ENCODE measurements at regions not wholly inside any gene's neighbourhood (a gene's known extent, or its start where the extent isn't known, plus 50 kb on each side); places are given as distances from the start of the nearest gene placed in this dataset.
"Not testable (repeated sequence)": the region's sequence is repeated elsewhere in the genome, so short reads cannot be mapped to it uniquely, and the experiment has no call there.

DNA sequence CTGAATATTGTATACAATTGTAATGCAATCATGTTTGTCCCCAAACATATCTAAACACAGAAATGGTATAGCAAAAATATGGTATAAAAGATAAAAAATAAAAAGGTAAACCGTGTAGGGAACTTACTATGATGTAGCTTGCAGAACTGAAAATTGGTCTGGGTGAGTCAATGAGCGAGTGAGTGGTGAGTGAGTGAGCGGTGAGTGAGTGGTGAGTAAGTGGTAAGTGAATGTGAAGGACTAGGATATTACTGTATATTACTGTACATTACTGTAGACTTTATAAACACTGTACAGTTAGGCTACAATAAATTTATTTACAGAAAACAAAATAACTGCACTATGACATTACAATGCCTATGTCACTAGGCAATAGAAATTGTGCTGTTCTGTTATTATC, 1163.2 kb upstream of the SORCS1 start:
- no peak overlapping the region for H3K4me3 Mint-ChIP-seq
- H3K27ac Mint-ChIP-seq: no peak overlapping the region
- DNase-seq: no peak
- H3K27me3 Mint-ChIP-seq: no peaks in the 10 kb centered on the region
- H3K4me1 Mint-ChIP-seq (ENCODE audit: low read depth): no peaks in the 10 kb centered on the region
- no peaks in the 10 kb centered on the region for H3K36me3 Mint-ChIP-seq (ENCODE audit: low read depth)
- peaks cover 4% of the 10 kb centered on the region for H3K9me3 Mint-ChIP-seq

DNA sequence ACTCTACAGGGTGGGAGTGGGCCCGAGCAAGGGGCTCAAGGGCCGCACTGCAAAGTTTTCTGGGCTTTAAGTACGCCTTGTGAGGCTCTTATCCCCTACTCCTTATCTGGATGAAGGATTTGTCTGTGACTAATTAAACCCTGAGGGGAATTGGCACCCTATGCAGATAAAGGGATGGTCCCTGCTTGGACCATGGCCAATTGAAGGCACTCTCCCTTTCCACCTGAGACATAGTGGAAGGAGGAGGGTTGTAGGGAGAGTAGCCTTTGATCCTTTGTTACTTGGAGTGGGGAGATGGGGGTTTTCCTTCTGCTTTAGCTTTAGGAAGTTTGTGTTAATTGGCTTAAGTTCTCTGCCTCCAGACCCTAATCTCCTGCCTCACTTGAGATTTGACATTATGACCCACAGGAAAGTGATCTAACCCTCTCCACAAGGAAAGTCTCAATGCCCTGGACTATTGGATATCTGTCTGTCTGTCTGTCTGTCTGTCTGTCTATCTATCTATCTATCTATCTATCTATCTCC, 1158.8 kb upstream of the SORCS1 start:
- no peaks in the 10 kb centered on the region for H3K4me1 Mint-ChIP-seq (ENCODE audit: low read depth)
- H3K27ac Mint-ChIP-seq: no peak overlapping the region
- DNase-seq: no peak
- no peak overlapping the region for H3K4me3 Mint-ChIP-seq
- no peaks in the 10 kb centered on the region for H3K36me3 Mint-ChIP-seq (ENCODE audit: low read depth)
- no peaks in the 10 kb centered on the region for H3K27me3 Mint-ChIP-seq
- peaks cover 14% of the 10 kb centered on the region for H3K9me3 Mint-ChIP-seq

DNA sequence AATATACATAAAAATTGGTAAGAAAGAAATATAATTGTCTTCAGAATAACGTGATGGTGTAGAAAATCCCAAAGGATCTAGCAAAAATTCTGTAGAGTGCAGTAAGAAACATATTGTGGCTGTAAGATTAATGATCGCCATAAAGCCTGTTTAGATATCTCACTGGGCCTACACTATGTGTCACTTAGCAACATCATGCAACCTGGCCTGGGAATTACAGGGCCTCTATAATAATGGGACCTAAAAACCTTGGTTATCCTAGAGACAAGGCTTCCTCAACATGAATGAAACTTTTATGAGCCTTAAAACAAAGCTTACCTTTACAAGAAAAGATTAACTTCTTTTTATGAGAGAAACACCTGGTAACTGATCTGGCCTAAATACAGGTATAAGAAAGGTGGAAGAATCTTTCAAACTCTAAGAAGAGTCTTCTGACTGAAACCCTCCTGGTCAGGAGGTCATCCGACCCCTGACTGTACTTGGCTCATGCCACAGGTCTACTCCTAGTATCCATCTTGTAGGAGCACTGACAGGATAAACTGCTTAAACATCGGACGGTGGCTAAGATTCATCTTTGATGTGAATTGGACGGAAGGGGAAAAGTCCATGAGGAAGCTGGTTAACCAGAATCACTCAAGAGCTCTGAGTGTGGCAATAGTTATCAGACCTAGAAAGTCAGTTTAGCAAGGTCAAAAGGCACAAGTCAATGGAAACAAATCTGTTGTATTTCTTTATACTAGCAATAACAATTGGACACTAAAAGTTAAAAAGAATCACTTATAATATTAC, 1155.1 kb upstream of the SORCS1 start:
- Mint-ChIP-seq H3K4me1 (ENCODE audit: low read depth) (no peaks in the 10 kb centered on the region), H3K9me3 (peaks cover 14% of the 10 kb centered on the region), H3K27me3 (no peaks in the 10 kb centered on the region), H3K36me3 (ENCODE audit: low read depth) (no peaks in the 10 kb centered on the region), H3K27ac (no peak overlapping the region), H3K4me3 (no peak overlapping the region)
- DNase-seq: no peak

DNA sequence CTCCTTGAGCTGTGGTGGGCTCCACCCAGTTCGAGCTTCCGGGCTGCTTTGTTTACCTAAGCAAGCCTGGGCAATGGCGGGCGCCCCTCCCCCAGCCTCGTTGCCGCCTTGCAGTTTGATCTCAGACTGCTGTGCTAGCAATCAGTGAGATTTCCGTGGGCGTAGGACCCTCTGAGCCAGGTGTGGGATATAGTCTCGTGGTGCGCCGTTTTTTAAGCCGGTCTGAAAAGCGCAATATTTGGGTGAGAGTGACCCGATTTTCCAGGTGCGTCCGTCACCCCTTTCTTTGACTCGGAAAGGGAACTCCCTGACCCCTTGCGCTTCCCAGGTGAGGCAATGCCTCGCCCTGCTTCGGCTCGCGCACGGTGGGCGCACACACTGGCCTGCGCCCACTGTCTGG, 1151.1 kb upstream of the SORCS1 start:
- not testable (repeated sequence) for H3K9me3 Mint-ChIP-seq; DNase-seq; H3K4me1 Mint-ChIP-seq (ENCODE audit: low read depth); H3K27me3 Mint-ChIP-seq; H3K36me3 Mint-ChIP-seq (ENCODE audit: low read depth); H3K27ac Mint-ChIP-seq
- peak overlapping the region; percentile 33 for H3K4me3 Mint-ChIP-seq

DNA sequence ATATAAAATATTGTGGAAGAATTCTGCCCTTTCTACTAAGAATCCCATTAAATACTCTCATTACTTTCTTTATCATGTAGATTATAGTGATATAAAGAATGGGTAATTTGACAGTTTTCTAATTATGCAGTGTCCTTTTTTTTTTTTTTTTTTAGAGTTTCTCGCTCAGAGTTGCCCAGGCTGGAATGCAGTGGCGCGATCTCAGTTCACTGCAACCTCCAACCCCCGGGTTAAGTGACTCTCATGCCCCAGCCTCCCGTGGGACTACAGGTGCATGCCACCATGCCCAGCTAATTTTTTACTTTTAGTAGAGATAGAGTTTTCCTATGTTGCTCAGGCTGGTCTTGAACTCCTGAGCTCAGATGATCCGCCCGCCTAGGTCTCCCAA, 1143.4 kb upstream of the SORCS1 start:
- H3K4me1 Mint-ChIP-seq (ENCODE audit: low read depth): no peaks in the 10 kb centered on the region
- H3K27me3 Mint-ChIP-seq: no peaks in the 10 kb centered on the region
- H3K4me3 Mint-ChIP-seq: no peak overlapping the region
- no peak overlapping the region for H3K27ac Mint-ChIP-seq
- no peaks in the 10 kb centered on the region for H3K36me3 Mint-ChIP-seq (ENCODE audit: low read depth)
- peaks cover 7% of the 10 kb centered on the region for H3K9me3 Mint-ChIP-seq
- DNase-seq: no peak

DNA sequence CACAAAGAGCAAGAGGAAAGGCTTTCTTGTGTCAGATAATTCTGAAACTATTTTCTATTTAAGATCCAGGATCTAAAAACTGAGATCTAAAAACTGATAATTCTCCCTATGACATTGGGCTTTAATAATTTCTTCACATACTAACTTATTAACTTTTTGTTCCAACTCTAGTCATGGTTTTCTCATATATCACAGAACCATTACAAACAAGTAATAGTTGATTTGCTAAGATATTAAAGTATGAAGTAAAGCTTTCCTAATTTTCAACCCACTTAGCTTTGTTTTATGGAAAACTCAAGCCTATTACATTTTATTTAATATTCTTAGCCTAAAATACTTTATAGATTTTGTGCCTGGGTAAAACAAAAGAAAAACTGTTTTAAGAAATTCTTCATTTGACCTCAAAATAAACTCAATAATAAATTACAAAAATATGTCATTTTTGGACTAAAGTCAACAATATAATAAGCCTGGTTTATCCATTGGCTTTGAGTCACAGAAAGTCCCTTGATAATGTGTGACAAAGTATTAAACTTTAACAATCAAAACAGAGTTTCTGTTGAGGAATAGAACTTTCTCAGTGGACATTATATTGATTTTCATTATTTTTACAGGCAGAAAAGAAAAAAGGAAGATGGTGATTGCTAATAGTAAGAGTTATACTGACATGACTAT, 1142.9 kb upstream of the SORCS1 start:
- Mint-ChIP-seq H3K4me1 (ENCODE audit: low read depth) (no peaks in the 10 kb centered on the region), H3K4me3 (no peak overlapping the region), H3K27ac (no peak overlapping the region), H3K27me3 (no peaks in the 10 kb centered on the region), H3K9me3 (peaks cover 7% of the 10 kb centered on the region), H3K36me3 (ENCODE audit: low read depth) (no peaks in the 10 kb centered on the region)
- DNase-seq: no peak

DNA sequence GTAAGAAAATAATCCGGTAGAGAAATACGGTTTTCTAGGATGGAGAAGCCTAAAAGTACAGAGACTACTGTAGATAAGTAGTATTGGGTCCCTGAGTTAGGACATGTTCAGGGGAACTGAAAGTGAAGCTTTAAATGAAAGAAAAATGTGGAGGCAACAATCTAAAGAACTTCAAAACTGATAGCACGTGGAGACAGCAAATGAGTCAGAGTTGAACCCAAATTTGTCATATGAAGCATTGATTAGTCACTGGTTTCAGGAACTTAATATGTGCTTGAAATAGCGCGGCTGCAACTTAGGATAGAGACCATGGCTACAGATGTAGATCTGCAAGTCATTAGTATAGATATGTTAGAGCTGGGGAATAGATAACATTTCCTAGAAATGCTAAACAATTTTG, 1138.6 kb upstream of the SORCS1 start:
- Mint-ChIP-seq H3K4me1 (ENCODE audit: low read depth) (no peaks in the 10 kb centered on the region), H3K9me3 (peaks cover 7% of the 10 kb centered on the region), H3K4me3 (no peak overlapping the region), H3K36me3 (ENCODE audit: low read depth) (no peaks in the 10 kb centered on the region), H3K27me3 (no peaks in the 10 kb centered on the region), H3K27ac (no peak overlapping the region)
- no peak for DNase-seq

DNA sequence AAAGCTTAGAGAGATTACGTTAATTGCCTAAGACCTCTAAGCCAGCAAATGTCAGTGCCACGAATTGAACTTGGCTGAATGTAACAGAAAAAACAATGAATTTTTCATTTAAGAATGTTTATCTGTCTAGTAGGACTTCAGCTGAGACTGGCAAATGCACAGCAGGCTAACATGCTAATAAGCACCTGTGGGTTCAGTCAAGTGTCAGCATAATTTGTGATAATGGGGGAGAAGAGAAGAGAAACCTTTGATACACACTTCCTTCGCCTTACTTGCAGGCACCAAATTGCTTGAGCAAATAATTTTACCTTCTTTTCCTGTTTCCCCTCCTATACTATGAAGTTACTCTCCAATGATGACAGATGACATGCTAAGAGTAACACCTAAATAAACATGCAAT, 1136.5 kb upstream of the SORCS1 start:
- Mint-ChIP-seq H3K27me3 (no peaks in the 10 kb centered on the region), H3K36me3 (ENCODE audit: low read depth) (no peaks in the 10 kb centered on the region), H3K4me1 (ENCODE audit: low read depth) (no peaks in the 10 kb centered on the region), H3K4me3 (no peak overlapping the region), H3K9me3 (peaks cover 7% of the 10 kb centered on the region), H3K27ac (no peak overlapping the region)
- no peak for DNase-seq

DNA sequence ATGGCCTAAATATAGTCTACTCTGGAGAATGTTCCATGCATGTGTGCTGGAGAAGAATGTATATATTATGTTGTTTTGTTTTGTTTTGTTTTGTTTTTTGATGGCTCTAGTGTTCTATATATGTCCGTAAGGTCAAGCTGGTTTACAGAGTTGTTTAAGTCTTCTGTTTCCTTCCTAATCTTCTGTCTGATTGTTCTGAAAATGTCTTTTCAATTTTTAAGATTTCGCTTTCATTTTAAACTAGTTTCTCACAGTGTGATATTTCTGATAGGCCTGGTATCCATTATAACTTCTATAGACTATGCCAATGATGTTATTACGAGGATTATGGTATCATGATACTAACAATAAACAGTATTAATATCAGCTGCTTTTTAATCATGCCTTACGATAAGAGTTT, 1126.3 kb upstream of the SORCS1 start:
- Mint-ChIP-seq H3K27ac (no peak overlapping the region), H3K4me3 (no peak overlapping the region), H3K36me3 (ENCODE audit: low read depth) (no peaks in the 10 kb centered on the region), H3K27me3 (no peaks in the 10 kb centered on the region), H3K9me3 (peaks cover 36% of the 10 kb centered on the region), H3K4me1 (ENCODE audit: low read depth) (no peaks in the 10 kb centered on the region)
- DNase-seq: no peak

DNA sequence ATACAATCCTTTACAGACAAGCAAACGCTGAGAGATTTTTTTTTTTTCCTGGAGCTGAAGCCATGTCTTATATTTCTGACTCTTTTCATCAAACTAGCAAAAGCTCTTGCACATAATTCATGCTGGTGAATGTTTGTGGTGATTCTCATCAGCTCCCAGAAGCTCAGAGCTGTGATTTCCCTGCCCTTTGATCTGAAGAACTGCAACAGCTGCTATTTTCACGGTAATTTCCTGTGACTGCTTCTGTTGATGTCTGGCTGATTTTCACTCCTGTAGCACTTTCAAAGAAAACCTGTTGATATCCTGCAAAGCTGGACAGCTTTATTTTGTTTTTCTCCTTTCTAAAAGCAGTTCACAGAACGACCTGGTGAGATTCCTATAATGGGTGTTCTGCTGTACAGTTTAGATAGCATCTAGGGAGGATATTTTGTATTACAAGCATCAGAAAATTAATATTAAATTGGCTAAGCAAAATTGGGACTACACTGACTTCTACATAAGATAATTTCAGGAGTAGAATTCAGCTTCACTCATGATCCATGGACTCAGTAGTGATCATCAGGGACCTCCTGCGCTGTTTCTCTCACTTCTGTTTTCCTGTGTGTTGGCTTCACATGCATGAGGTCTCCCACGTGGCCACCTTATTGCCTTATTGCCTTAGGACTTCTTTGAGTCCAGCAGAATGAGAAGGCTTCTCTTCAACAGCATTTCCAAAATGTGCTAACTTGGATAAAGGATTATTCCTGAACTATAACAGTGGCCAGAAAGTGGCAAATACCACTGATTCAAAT, 1111.6 kb upstream of the SORCS1 start:
- Mint-ChIP-seq H3K36me3 (ENCODE audit: low read depth) (no peaks in the 10 kb centered on the region), H3K27me3 (no peaks in the 10 kb centered on the region), H3K4me1 (ENCODE audit: low read depth) (no peaks in the 10 kb centered on the region), H3K9me3 (peaks cover 21% of the 10 kb centered on the region), H3K27ac (no peak overlapping the region), H3K4me3 (no peak overlapping the region)
- DNase-seq: no peak

DNA sequence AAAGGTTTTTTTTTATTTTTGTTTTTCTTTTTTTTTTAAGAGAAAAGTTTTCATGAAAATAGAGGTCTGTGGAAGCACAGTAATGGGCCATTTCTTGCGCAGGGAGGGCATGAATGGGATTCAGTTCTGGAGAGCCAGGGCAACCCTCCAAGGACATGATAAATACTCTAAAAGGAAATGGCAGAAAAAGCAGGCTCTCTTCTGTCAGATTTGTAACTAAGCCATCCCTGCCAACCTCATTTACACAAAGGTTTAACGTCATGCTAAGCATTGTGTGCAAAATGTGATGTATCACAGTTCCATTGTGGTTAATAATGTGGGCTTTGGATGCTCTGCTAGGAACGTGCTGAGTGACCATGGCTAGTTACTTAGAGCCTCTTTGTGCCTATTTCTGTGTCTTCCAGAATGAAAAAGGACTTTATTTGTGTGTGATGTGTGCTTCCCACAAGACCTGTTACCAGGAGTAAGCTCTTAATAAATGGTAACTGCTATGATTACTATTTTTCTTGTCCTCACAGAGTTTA, 1095.9 kb upstream of the SORCS1 start:
- Mint-ChIP-seq H3K4me1 (ENCODE audit: low read depth) (no peaks in the 10 kb centered on the region), H3K4me3 (no peak overlapping the region), H3K9me3 (peaks cover 5% of the 10 kb centered on the region), H3K27me3 (no peaks in the 10 kb centered on the region), H3K36me3 (ENCODE audit: low read depth) (no peaks in the 10 kb centered on the region), H3K27ac (no peak overlapping the region)
- no peak for DNase-seq

DNA sequence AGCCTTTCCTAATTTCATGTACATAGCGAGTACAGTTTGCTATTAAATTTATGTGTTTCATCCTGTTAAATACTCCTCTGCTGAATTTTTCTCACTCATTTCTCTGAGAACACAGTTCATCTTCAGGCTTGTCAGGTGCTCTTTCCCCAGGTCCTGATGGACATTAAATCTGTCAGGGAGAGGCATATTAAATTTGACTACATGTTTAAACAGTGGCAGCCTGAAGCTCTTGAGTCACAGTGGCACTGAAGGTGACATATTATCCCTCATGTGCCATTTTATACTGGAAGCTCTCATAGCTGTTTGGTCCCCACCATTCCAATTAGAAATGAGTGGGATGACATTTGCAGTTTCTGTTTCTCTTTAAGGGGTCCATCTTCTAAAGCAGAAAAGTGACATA, 1089.6 kb upstream of the SORCS1 start:
- Mint-ChIP-seq H3K9me3 (peaks cover 8% of the 10 kb centered on the region), H3K4me3 (no peak overlapping the region), H3K27ac (no peak overlapping the region), H3K36me3 (ENCODE audit: low read depth) (no peaks in the 10 kb centered on the region), H3K27me3 (no peaks in the 10 kb centered on the region), H3K4me1 (ENCODE audit: low read depth) (no peaks in the 10 kb centered on the region)
- no peak for DNase-seq

DNA sequence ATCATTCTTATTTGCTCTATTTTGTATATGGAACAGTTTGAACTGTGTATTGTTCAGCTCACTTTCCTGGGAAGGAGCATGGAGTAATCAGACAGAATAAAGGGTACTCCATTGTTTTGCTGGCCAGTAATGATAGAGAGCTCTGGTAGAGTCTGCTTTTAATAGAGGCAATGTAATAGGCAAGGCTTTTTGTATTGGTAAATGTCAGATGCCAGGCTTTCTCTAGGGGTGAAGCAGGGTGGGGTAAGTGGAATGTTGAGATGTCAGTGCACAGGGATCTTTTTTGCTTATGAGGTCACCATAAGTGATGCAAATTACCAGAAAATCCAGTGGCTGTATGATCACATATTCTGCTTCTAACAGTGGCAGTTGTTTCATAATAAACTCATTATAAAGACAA, 1088.3 kb upstream of the SORCS1 start:
- no peaks in the 10 kb centered on the region for H3K27me3 Mint-ChIP-seq
- no peak overlapping the region for H3K4me3 Mint-ChIP-seq
- no peaks in the 10 kb centered on the region for H3K36me3 Mint-ChIP-seq (ENCODE audit: low read depth)
- peaks cover 14% of the 10 kb centered on the region for H3K9me3 Mint-ChIP-seq
- no peak for DNase-seq
- H3K4me1 Mint-ChIP-seq (ENCODE audit: low read depth): no peaks in the 10 kb centered on the region
- H3K27ac Mint-ChIP-seq: no peak overlapping the region

DNA sequence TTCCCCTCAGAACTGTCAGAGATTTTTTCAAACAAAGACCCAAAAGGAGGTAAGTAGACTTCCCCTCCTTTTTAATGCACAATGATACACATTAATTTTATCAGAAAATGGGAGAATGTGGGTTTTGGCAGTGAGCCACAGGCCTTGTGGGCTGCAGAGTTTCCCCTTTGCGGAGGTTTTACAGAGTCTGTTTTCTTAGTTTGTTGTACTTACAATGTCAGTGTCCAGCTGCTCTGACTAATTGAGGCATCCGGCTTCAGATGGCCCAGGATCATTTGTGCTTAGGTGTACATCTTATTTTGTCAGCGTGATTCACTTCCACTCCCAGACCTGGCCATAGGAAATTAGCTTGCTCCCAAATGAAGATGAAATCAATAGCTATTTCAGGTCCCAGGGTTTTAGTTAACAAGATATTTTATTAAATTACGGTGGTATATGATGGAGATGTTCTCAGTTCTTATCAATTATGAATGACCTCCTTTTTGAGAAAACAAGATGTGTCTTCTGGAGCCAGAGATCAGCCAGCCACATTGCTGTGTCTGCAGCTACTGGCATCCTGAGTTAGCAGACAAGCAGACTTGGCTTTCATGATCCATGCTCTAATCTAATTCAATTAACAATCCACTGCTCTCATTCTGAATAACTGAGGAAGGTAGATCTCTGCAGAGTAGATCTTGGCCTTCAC, 1086.6 kb upstream of the SORCS1 start:
- H3K27ac Mint-ChIP-seq: no peak overlapping the region

More for the DNA sequence above, 1086.6 kb upstream of the SORCS1 start:
- no peak overlapping the region for H3K4me3 Mint-ChIP-seq
- no peaks in the 10 kb centered on the region for H3K4me1 Mint-ChIP-seq (ENCODE audit: low read depth)
- no peaks in the 10 kb centered on the region for H3K36me3 Mint-ChIP-seq (ENCODE audit: low read depth)
- peaks cover 24% of the 10 kb centered on the region for H3K9me3 Mint-ChIP-seq
- H3K27me3 Mint-ChIP-seq: no peaks in the 10 kb centered on the region
- no peak for DNase-seq
